ENCODE measurements at regions not wholly inside any gene's neighbourhood (a gene's known extent, or its start where the extent isn't known, plus 50 kb on each side); places are given as distances from the start of the nearest gene placed in this dataset.

DNA sequence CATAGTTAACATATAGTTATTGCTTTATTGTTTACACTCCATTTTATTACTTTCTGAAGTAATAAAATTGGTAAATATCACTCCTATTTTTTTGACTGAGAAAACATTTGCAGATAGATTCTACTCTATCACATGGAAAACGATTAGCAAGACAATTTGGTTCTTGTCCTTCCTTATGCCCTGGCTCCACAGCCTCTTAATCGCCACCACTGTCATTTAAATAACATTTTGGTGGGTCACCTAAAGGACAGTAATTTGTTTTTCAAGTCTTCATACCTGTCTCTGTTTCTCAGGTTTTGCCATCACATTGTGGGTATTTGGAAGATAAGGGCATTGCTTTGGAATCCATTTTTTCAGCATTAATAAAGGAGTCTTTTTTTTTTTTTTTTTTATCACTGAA lies 521.5 kb upstream of the IRAK1BP1 start:
- no peak for TF ChIP-seq OSR1 (CRISPR knock-in tag; IDR thresholded peaks at IDR 0.05)
- TF ChIP-seq GLIS3 (CRISPR knock-in tag; IDR thresholded peaks at IDR 0.05) = no peak
- TF ChIP-seq, protein P1, sequence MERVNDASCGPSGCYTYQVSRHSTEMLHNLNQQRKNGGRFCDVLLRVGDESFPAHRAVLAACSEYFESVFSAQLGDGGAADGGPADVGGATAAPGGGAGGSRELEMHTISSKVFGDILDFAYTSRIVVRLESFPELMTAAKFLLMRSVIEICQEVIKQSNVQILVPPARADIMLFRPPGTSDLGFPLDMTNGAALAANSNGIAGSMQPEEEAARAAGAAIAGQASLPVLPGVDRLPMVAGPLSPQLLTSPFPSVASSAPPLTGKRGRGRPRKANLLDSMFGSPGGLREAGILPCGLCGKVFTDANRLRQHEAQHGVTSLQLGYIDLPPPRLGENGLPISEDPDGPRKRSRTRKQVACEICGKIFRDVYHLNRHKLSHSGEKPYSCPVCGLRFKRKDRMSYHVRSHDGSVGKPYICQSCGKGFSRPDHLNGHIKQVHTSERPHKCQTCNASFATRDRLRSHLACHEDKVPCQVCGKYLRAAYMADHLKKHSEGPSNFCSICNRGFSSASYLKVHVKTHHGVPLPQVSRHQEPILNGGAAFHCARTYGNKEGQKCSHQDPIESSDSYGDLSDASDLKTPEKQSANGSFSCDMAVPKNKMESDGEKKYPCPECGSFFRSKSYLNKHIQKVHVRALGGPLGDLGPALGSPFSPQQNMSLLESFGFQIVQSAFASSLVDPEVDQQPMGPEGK (CRISPR knock-in tag; IDR thresholded peaks at IDR 0.05; ENCODE audit: borderline replicate concordance) = no peak
- no peak for TF ChIP-seq ZNF8 (CRISPR knock-in tag; IDR thresholded peaks at IDR 0.05)
- TF ChIP-seq, protein P2, sequence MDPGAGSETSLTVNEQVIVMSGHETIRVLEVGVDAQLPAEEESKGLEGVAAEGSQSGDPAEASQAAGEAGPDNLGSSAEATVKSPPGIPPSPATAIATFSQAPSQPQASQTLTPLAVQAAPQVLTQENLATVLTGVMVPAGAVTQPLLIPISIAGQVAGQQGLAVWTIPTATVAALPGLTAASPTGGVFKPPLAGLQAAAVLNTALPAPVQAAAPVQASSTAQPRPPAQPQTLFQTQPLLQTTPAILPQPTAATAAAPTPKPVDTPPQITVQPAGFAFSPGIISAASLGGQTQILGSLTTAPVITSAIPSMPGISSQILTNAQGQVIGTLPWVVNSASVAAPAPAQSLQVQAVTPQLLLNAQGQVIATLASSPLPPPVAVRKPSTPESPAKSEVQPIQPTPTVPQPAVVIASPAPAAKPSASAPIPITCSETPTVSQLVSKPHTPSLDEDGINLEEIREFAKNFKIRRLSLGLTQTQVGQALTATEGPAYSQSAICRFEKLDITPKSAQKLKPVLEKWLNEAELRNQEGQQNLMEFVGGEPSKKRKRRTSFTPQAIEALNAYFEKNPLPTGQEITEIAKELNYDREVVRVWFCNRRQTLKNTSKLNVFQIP (CRISPR knock-in tag; IDR thresholded peaks at IDR 0.05; ENCODE audit: borderline replicate concordance, low read depth) = no peak
- TF ChIP-seq, protein P3, sequence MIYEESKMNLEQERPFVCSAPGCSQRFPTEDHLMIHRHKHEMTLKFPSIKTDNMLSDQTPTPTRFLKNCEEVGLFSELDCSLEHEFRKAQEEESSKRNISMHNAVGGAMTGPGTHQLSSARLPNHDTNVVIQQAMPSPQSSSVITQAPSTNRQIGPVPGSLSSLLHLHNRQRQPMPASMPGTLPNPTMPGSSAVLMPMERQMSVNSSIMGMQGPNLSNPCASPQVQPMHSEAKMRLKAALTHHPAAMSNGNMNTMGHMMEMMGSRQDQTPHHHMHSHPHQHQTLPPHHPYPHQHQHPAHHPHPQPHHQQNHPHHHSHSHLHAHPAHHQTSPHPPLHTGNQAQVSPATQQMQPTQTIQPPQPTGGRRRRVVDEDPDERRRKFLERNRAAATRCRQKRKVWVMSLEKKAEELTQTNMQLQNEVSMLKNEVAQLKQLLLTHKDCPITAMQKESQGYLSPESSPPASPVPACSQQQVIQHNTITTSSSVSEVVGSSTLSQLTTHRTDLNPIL (CRISPR knock-in tag; IDR thresholded peaks at IDR 0.05; ENCODE audit: low read depth) = no peak
- TF ChIP-seq PPARA (CRISPR knock-in tag; IDR thresholded peaks at IDR 0.05; ENCODE audit: borderline replicate concordance) = no peak
- TF ChIP-seq, protein P4, sequence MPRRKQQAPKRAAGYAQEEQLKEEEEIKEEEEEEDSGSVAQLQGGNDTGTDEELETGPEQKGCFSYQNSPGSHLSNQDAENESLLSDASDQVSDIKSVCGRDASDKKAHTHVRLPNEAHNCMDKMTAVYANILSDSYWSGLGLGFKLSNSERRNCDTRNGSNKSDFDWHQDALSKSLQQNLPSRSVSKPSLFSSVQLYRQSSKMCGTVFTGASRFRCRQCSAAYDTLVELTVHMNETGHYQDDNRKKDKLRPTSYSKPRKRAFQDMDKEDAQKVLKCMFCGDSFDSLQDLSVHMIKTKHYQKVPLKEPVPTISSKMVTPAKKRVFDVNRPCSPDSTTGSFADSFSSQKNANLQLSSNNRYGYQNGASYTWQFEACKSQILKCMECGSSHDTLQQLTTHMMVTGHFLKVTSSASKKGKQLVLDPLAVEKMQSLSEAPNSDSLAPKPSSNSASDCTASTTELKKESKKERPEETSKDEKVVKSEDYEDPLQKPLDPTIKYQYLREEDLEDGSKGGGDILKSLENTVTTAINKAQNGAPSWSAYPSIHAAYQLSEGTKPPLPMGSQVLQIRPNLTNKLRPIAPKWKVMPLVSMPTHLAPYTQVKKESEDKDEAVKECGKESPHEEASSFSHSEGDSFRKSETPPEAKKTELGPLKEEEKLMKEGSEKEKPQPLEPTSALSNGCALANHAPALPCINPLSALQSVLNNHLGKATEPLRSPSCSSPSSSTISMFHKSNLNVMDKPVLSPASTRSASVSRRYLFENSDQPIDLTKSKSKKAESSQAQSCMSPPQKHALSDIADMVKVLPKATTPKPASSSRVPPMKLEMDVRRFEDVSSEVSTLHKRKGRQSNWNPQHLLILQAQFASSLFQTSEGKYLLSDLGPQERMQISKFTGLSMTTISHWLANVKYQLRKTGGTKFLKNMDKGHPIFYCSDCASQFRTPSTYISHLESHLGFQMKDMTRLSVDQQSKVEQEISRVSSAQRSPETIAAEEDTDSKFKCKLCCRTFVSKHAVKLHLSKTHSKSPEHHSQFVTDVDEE (CRISPR knock-in tag; IDR thresholded peaks at IDR 0.05) = no peak
- no peak for TF ChIP-seq RARB (CRISPR knock-in tag; IDR thresholded peaks at IDR 0.05)
- no peak for TF ChIP-seq ZFP3 (CRISPR knock-in tag; IDR thresholded peaks at IDR 0.05)
- TF ChIP-seq TCF4 (CRISPR knock-in tag; IDR thresholded peaks at IDR 0.05; ENCODE audit: borderline replicate concordance) = no peak
- no peak for TF ChIP-seq ESRRG (CRISPR knock-in tag; IDR thresholded peaks at IDR 0.05)

Data from SK-N-SH treated with all-trans-retinoic acid at 6 μM for 48 hours (cell line).